SH-SY5Y (cell line): ENCODE measurements at regions not wholly inside any gene's neighbourhood (a gene's known extent, or its start where the extent isn't known, plus 50 kb on each side); places are given as distances from the start of the nearest gene placed in this dataset.

Experiments
- GATA2 ChIP-seq: IDR thresholded peaks from 2 replicates; pipeline ENCODE4 v1.6.1; 2011; ENCODE audit warnings: mild to moderate bottlenecking, low read depth, low read length
- GATA3 ChIP-seq: IDR thresholded peaks from 2 replicates; pipeline ENCODE4 v1.6.1; 2011; ENCODE audit warnings: low read depth, mild to moderate bottlenecking, low read length, moderate library complexity

GRCh38 chr17:70533427-70533826, 364.1 kb downstream of the KCNJ2 start:
- TF ChIP-seq GATA2 (no peak), GATA3 (no peak)
